ENCODE measurements at regions not wholly inside any gene's neighbourhood (a gene's known extent, or its start where the extent isn't known, plus 50 kb on each side); places are given as distances from the start of the nearest gene placed in this dataset.

- TF ChIP-seq CTCF (conservative IDR thresholded peaks at IDR 0.05; ENCODE audit: low read depth, low read length) (no peak), POLR2A (IDR thresholded peaks at IDR 0.05; ENCODE audit: low read depth, low read length) (no peak), MAFK (IDR thresholded peaks at IDR 0.05; ENCODE audit: low read depth, low read length) (no peak), RAD21 (IDR thresholded peaks at IDR 0.05; ENCODE audit: low read length) (no peak), RFX5 (IDR thresholded peaks at IDR 0.05; ENCODE audit: low read depth, low read length) (no peak), NFE2L2 (IDR thresholded peaks at IDR 0.05; ENCODE audit: low read depth, low read length) (no peak), MXI1 (IDR thresholded peaks at IDR 0.05; ENCODE audit: borderline replicate concordance, low read depth, low read length) (no peak), SMC3 (IDR thresholded peaks at IDR 0.05; ENCODE audit: low read depth, low read length) (no peak), CHD1 (IDR thresholded peaks at IDR 0.05; ENCODE audit: low read depth, low read length) (no peak), USF2 (IDR thresholded peaks at IDR 0.05; ENCODE audit: low read depth, low read length) (no peak), BHLHE40 (IDR thresholded peaks at IDR 0.05; ENCODE audit: low read depth, low read length) (no peak), MAZ (IDR thresholded peaks at IDR 0.05; ENCODE audit: borderline replicate concordance, low read depth, low read length) (no peak)
Measured at GRCh38 chr12:132411457-132411856, 78.5 kb upstream of the FBRSL1 start.

Data from IMR-90 (cell line).